GM23338 (cell line): ENCODE measurements at regions not wholly inside any gene's neighbourhood (a gene's known extent, or its start where the extent isn't known, plus 50 kb on each side); places are given as distances from the start of the nearest gene placed in this dataset.

Experiments
- CTCF ChIP-seq, 2 experiments: fragments of 200-600 bp in 1 of 2; sonication (generic) in 1 of 2; conservative IDR thresholded peaks; 2 replicates each; pipeline versions ENCODE4 v1.5.1 to v1.6.1; 2016 to 2017; ENCODE audit warnings: antibody characterized with exemption in 2 of 2, low read depth in 2 of 2, mild to moderate bottlenecking in 2 of 2, moderate library complexity in 1 of 2
- EZH2 ChIP-seq: fragments of 200-600 bp; sonication (generic); IDR thresholded peaks from one replicate; pipeline ENCODE4 v1.8.0; 2017; ENCODE audit warnings: antibody characterized with exemption, mild to moderate bottlenecking, low read depth; ENCODE audit not compliant: unreplicated experiment
- EZH2phosphoT487 ChIP-seq: fragments of 200-600 bp; sonication (generic); IDR thresholded peaks from one replicate; pipeline ENCODE4 v1.8.1; 2018; ENCODE audit warnings: antibody characterized with exemption; ENCODE audit not compliant: unreplicated experiment
- POLR2AphosphoS5 ChIP-seq: IDR thresholded peaks from 2 replicates; pipeline ENCODE4 v1.6.1; 2016; ENCODE audit warnings: antibody characterized with exemption, low read depth
- REST ChIP-seq: IDR thresholded peaks from one replicate; pipeline ENCODE4 v1.6.1; 2018; ENCODE audit warnings: antibody characterized with exemption; ENCODE audit not compliant: unreplicated experiment

- TF ChIP-seq REST (no peak), CTCF (conservative IDR thresholded peaks at IDR 0.05; ENCODE audit: low read depth in 2 of 2) (no peak), EZH2phosphoT487 (no peak), EZH2 (no peak), POLR2AphosphoS5 (no peak)
Measured at GRCh38 chr5:98231089-98231488, 542.4 kb upstream of the RGMB start.
